ENCODE measurements at regions not wholly inside any gene's neighbourhood (a gene's known extent, or its start where the extent isn't known, plus 50 kb on each side); places are given as distances from the start of the nearest gene placed in this dataset.

DNA sequence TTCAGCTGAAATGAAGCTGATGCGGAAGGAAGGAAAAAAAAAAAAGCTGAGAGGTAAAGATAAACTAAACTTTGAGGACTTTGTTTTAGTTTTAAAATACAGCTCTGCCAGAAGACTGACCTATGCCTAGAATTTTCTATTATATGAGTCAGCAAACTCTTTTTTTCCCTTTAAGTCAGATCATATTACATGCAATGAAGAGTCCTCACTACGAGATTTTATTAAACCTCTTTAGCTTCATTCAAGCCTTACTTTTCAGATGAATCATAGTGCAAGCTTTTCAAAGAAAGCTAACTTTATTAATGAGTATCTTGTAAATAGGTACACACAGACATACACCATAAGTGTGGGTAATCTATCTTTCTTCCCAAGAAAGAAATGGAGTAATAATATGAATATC, 57.8 kb upstream of the FSCB start:
- no peak for DNase-seq
- intact Hi-C loops (cut with DNase I, micrococcal nuclease) = no loop called here
- no peak for ATAC-seq
